DMS 273 (cell line): ENCODE measurements at regions not wholly inside any gene's neighbourhood (a gene's known extent, or its start where the extent isn't known, plus 50 kb on each side); places are given as distances from the start of the nearest gene placed in this dataset.

Experiments
- DNase-seq: peaks from one replicate; lab custom pipeline; 2025; ENCODE audit not compliant: unreplicated experiment; lab: John Stamatoyannopoulos, UW

DNA sequence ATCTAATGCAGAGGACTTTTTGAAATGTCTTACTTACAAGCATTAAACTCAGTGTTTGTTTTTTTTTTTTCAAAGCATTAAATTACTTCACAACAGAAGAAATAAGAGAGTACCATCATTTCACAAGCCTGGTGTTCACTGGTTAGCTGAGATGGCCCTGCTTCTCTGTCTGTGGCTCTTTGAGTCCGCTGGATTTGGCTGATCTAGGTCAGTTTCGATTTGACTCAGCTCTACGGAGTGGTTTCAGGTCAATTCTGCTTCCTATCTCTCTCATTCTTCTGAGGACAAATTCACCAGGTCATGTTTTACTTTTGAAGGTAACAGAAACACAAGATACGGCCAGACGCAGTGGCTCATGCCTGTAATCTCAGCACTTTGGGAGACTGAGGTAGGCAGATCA, 1066.1 kb downstream of the FLRT2 start:
- DNase-seq, result no peak

- DNase-seq, result no peak
Observed at GRCh38 chr14:86575141-86575540, 1045.2 kb downstream of the FLRT2 start.

DNA sequence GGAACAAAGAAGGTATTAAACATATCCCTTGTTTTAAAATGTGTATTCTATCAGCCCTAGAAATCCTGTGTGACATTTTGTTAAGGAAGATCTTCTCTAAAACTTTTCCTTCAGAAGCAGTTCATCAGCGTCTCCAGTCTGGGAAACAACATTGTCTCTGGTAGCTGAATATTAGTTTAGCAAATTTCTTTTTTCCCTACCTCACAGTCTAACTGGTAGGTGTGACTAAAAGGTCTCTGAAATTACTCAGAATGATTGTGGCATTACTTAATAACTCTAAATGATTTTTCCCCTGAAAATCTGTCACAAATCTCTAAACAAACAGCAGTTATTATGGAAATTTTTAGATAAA, 1044.8 kb downstream of the FLRT2 start:
- no peak for DNase-seq

DNA sequence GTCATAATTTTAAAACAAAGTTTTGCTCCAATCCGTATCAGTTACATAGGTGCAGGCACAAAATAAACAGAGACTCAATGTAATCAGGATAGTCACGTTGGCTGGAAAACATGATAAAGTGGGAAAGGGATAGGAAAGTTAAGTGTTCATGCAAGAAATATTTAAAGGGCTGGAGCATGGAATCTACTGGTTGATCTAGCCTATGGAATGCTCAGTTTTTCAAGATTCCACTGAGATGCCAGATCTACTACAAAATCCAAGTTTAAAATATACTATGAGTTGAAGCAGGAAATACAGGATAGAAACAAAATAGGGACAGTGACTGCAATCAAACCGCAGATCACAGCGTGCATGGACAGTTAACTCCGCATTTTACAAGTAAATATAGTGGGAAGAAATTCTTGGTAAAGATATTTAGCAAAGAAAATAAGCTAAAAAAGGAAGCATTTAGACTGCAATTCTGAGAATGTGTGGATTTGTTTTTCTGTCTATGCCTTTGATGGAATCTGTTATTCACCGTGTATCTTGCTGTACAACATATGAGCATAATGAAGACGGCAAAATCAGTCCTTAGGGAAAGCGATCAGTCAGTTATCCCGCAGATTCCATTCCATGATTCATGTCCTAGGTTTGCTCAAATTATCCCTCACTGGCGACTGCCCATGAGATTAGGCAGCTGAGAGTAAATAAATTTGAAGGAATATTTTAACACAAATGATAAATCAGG, 1044.3 kb downstream of the FLRT2 start:
- DNase-seq, result no peak

DNA sequence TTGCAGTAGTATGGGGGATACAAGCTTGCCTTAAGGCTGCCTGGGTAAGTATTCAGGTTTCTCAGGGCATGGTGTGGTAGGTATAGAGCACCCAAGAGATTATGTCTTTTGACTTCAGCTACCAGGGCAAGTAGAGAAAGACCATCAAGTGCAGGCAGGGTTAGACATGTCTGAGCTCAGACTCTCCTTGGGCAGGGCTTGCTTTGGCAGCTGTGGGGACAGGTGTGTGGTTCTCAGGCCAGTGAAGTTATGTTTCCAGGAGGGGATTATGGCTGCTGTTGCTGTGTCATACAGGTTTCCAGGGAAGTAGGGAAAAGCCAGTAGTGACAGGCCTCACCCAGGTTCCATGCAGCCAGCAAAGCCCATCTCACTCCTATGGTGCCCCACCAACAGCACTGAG, 1040.4 kb downstream of the FLRT2 start:
- no peak for DNase-seq

DNA sequence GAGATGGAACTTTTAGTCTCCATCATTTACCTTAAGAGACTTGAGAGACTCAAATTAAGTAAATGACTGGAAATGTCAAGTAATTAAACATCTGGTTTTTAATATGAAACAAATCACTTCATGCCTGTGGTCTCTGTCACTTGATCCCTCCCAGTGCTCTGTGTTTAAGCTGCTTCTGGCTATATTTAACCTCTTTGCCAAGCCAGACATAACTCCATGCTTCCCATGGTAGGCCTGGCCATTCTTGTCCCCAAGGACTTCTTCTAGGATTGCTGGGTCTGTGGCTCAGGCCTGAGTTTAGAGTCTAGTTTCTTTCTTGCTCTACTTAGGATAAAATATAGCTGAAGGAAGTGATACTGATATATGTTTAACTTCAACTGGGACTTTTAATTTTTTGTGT, 1013.6 kb downstream of the FLRT2 start:
- DNase-seq, result peak; percentile 14

GRCh38 chr14:86541972-86542371, 1012.0 kb downstream of the FLRT2 start:
- DNase-seq, result peak; percentile 73

- DNase-seq, result no peak
Observed at GRCh38 chr14:86540636-86541247, 1010.8 kb downstream of the FLRT2 start.

GRCh38 chr14:86539361-86540070, 1009.6 kb downstream of the FLRT2 start:
- no peak for DNase-seq

- no peak for DNase-seq
Observed at GRCh38 chr14:86533834-86534233, 1003.9 kb downstream of the FLRT2 start.

DNA sequence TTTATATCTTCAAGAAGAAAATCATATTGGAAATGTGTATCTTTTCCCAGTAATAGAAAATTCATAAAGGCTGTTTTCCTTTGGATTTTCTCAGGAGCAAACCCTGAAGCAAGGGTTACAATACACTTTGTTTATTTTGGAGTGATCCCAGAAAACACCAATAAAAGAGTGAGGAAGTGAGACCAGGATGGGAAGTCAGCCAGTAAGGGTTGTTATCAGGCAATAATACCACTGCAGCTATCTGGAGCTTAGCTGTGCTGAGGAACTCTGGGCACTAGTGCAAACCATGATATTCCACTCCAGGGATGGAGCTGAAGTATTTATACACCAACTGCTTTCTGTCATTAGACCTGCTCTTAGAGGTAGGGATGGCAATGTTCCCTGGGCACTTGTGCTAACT, 1002.3 kb downstream of the FLRT2 start:
- peak; percentile 27 for DNase-seq

- no peak for DNase-seq
Observed at GRCh38 chr14:86530457-86530856, 1000.5 kb downstream of the FLRT2 start.

GRCh38 chr14:86527312-86527711, 997.4 kb downstream of the FLRT2 start:
- DNase-seq, result no peak

DNA sequence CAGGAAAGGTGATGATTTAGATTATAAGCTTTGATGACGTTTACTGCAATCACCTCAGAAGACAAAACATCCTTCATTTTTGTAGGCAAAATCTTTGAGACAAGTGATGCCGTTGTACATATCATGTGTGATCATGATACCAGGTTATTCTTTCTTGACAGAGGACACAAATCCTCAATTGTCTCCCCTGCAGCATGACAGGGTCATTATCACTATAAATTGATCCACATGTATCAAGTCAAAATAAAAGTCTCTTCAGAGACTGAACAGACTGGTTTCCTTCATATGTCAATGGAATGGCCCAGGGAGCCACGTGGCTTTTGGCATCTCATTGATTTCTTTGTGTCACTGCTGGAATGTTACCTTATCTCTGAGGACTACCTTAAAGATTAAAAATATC, 995.7 kb downstream of the FLRT2 start:
- DNase-seq, result no peak

DNA sequence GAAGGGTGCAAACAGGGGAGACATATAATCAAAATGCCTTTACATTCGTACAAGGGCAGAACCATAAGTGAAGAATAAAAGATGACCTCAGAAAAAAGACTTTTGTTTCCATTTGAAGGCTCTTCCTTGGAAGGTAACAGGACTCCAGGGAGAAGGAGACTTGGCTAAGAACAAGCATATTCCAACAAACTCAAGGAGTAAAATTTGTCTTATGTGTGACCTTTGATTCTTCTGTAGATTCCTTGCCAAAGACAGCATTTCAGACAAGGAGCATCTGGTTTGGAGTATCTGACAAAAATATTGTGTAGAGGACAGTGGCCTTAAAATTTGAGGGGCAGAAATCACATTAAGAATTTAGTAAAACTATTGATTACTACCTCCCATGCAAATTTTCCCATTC, 991.9 kb downstream of the FLRT2 start:
- DNase-seq, result no peak

DNA sequence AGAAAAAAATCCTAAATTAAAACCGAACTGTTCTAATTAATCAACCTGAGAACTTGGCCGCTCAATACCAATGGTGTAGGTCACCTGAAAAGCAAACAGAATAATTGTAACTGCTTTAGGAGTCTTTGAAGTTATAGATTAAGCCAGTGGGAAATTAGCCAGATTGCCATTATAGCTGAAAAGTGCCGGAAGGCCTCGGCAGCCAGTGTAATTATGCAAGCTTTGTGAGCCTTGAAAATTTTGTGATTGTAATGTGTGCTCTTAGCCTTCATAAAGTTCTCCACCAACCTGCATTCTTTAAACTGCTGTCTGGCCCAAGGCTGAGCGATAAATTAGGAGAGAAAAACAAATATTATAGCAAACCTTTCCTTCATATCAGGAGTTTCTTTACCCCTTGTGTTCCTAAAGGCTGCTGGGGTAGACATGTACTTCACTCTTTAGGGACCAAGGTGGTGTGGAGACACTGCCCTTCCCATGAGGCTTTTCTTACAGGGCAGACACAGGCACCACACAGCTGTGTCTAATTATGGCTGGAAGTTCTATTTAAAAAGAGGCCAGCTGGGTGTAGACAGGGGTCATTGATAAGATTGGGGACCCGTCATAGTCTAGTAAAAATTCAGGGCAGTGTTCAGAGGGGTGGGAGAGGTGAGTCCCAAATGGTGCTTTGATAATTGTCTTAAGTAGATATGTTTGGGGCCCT, 991.2 kb downstream of the FLRT2 start:
- DNase-seq, result no peak

DNA sequence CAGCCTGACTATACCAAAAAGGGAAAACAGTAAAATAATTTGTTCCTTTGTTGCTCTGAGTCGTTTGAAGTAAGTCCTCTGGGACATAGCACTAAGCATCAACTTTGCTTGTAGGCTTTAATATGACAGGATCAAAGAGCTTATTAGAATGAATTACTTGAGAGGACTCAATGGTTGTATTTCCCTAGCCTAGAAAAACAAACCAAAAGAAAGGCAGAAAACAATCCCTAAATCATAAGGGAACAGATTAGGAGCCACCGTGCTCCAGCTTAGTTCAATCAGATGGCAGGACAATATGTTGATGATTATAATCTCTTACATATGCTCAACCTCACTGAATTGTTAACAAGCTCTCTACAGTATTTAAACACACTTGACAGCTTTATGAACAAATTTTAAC, 988.4 kb downstream of the FLRT2 start:
- DNase-seq, result peak; percentile 13

DNA sequence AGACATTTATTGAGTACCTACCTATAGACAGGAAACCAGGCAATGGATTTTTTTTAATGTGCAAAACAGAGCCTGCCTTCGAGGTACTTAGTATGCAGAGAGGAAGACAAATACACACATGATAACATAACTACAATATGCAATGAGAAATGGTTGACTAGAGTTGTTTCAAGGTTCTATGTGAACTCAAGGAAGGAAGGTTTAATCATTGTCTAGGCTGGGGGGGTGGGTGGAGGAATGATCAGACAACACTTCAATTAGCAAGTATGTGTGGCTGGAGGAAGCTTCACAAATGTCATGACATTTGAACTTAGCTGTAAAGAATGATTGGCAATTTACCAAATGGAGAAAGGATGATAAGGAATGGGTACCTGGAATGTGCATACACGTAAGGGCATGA, 985.3 kb downstream of the FLRT2 start:
- no peak for DNase-seq

DNA sequence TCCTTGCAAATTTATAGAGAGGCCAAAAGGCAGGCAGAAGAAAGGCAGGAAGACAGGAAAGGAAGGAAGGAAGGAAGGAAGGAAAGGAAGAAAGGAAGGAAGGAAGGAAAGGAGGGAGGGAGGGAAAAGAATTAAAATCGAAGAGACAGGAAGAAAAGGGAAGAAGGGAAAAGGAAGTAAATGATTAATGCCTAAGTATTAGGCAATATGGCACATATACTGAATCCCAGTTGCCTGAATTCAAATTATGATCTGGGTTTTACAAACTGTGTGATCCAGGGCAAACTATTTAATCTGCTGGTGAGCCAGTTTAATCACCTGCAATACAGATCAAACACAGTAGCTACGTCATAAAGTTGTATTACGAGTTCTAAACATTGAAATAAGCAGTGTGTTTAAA, 983.6 kb downstream of the FLRT2 start:
- no peak for DNase-seq

DNA sequence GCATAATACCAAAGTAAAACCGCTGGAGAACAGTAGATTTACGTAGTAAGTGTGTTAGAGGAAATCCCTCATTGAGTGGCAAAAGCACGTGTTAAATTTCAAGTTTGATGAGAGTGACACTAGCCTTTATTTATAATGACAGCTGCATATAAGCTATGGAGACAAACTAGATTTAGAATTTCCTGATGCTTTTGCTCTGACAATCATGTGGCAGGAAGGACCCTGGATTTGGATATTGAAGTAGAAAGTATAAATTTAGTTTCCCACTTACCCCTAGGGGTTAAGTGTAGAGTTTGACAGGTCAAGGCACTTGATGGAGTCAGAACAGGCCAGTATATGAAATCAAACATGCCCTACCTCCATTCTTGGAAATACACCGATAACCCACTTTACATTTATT, 983.1 kb downstream of the FLRT2 start:
- no peak for DNase-seq

DNA sequence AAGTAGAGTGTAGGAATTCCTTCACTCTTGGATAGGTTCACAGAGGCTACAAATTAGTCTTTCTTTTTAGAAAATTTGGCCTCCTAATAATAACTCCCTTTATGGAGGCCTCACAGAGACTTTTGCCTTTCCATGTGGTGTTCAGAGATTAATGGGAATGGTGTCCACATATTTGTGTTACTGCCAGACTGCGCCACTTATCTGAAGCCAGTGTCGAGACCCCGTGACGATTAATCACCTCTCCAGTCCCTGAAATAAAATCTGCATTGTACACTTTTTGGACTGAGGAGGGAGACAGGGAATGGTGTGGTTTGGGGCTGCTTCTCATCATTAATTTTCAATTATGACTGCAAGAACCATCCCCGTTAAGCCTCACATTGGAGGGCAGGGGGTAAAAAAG, 980.5 kb downstream of the FLRT2 start:
- no peak for DNase-seq

DNA sequence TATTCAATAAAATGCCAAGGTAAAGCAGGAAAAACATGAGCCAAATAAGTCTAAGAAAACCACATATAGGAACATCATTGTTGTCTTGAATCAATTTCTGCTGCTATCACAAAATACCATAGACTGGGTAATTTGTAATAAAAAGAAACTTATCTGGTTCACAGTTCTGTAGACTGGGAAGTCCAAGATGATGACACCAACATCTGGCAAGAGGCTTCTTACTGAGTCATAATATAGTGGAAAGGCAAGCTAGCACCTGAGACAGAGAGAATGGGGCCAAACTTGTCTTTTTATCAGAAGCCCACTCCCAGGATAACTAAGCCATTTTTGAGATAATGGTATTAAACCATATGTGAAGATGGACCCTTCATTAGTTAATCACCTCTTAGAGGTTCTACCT, 975.9 kb downstream of the FLRT2 start:
- DNase-seq, result no peak
